SW480 (cell line): ENCODE measurements at regions not wholly inside any gene's neighbourhood (a gene's known extent, or its start where the extent isn't known, plus 50 kb on each side); places are given as distances from the start of the nearest gene placed in this dataset.
"Not testable (repeated sequence)": the region's sequence is repeated elsewhere in the genome, so short reads cannot be mapped to it uniquely, and the experiment has no call there.

ENCODE experiments used
- DNase-seq: peaks from one replicate; pipeline ENCODE4 v3.0.0-alpha.2; 2016; ENCODE audit warnings: low spot score

DNA sequence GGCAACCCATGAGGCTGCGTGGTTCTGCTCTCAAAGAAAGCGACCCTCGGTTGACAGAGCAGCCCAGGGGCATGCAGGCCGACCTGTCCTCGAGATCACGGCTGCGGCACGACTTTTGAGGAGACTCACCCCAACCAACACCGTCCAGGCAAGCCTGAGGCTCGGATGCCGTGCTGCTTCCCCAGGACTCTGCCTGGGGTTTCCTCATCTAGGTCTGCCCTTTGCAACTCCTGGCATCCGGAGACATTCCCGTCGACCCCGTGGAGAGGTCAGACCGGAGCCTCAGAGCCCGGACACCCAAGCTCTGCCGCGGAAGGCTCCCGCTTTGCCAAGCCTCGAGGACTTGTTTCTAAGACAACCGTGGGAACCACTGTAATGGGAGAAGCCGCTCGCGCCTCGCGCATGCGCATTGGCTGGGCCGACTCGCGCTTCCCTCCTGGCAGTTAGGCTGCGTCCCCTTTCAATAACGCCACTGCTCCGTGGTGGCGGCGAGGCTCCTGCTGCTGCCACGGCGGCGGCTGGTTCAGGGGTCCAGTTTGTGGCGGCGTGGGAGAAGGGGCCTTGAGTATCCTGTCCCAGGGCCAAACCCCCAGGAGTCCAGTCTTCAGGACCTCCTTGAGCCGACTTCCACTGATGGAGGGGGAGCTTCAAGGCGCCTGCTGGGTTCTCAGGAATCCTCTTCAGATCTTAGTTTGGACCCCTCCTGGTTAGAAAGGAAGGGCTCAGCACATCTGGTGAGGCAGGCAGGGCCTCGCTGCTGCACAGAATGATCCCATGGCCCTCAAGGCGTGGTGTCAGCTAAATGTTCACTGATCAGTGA is 101.7 kb upstream of the ZNF337 start:
- DNase-seq, result not testable (repeated sequence)

DNA sequence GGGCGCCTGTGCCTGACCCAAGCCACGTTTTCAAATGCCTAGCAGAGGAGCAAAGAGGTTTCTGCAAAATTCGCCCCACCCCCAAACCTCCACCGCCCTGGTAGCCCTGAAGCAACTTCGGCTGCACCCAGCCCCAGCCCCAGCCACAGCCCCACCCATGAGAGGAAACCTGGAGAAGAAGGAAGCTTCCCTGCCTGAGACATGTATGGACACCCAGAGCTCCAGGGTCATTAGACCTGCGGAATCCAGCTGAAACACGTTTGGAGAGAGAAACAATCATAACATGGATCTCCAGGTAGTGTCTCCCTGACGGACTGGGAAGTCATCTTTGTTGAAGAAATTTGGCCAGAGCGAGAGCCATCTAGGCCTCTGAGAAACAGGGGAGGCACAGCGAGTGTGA is 100.4 kb upstream of the ZNF337 start:
- DNase-seq, result not testable (repeated sequence)

DNA sequence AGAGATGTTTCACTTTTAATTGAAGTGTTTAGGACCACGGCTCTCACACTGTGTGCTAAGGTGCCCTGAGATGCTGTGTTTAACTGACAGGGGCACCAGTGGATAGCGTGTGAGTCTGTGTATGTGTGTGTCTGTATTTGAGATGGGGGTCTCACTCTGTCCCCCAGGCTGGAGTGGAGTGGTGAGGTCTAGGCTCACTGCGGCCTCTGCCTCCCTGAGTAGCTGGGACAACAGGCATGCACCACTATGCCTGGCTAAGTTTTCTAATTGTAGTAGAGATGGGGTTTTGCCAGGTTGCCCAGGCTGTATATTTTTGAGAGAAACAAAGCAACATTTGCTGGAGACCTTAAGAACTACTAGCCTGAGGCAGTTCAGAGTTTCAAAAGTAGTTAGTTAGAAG is 80.6 kb upstream of the ZNF337 start:
- DNase-seq, result not testable (repeated sequence)

DNA sequence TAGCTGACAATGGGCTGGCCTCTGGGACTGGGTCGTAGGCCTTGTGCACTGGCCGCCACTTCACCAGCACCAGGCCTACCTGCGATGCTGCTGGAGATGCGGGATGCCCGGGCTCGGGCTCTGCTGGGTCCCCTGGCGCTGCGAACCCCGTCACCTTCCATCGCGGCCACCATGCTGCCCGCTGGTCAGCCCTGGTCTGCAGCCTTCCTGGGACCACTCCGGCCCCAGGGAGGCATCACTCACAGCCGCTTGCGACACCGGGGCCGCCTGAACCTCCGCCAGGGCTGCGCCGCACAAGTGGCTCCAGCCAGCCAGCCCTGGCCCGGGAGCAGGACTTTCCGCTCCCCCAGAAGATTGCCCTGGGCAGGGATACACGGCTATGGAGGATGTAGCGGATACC is 78.1 kb upstream of the ZNF337 start:
- not testable (repeated sequence) for DNase-seq

GRCh38 chr20:25774203-25774602 is 77.5 kb upstream of the ZNF337 start:
- DNase-seq, result not testable (repeated sequence)

DNA sequence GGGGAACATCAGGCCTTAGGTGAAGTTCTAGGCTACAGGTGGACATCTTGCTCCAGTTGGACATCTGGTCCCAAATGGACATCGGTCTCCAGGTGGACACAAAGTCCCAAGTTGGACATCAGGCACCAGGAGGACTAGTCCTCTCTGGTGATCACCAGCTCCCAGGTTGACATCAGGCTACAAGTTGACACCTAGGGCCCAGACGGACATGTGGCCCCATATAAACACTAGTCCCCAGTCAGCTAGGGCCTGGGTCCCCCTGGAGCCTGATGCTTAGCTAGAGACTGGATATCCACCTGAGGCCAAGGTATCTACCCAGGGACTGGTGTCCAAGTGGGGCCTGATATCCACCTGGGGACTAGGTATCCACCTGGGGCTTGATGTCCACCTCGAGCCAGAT is 75.8 kb upstream of the ZNF337 start:
- not testable (repeated sequence) for DNase-seq

DNA sequence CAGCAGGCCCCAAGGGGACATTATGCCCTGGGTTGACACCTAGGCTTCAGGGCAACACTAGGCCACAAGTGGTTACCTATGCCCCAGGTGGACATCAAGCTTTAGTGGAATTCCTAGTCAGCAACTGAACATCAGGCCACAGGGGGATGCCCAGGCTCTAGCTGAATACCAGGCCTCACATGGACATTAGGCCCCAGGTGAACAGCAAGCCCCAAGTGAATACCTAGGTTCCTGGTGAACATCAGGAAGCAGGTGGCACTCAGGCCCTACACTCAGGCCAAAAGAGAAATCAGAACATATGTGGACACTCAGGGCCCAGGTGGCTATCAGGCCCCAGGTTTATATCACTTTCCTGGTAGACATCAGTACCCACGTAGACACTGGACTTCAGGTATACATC is 75.2 kb upstream of the ZNF337 start:
- not testable (repeated sequence) for DNase-seq

- DNase-seq, result no peak
Measured at GRCh38 chr20:25761596-25761995, 64.9 kb upstream of the ZNF337 start.

- DNase-seq, result not testable (repeated sequence)
Measured at GRCh38 chr20:25761046-25761445, 64.4 kb upstream of the ZNF337 start.

- DNase-seq, result peak; percentile 78
Measured at GRCh38 chr20:25750765-25751696, 54.4 kb upstream of the ZNF337 start.

GRCh38 chr20:25750220-25750764 is 53.6 kb upstream of the ZNF337 start:
- DNase-seq, result no peak

- no peak for DNase-seq
Measured at GRCh38 chr20:25749649-25750048, 53.0 kb upstream of the ZNF337 start.
